Gastroesophageal sphincter (tissue), 3 donors: ENCODE measurements at regions not wholly inside any gene's neighbourhood (a gene's known extent, or its start where the extent isn't known, plus 50 kb on each side); places are given as distances from the start of the nearest gene placed in this dataset.

Experiments used
- CTCF ChIP-seq, 4 experiments: fragments of 200-600 bp in 2 of 4; fragments of 450-650 bp in 2 of 4; sonication (generic) in 1 of 4; IDR thresholded peaks; one replicate each; pipeline ENCODE4 v1.5.1; 2017 to 2019; ENCODE audit warnings: antibody characterized with exemption in 4 of 4, mild to moderate bottlenecking in 2 of 4, moderate library complexity in 2 of 4
- POLR2AphosphoS5 ChIP-seq: sonication (generic); formaldehyde crosslinking; IDR thresholded peaks from one replicate; pipeline ENCODE4 v1.6.1; 2017; ENCODE audit warnings: antibody characterized with exemption

- no peak for TF ChIP-seq CTCF (IDR thresholded peaks at IDR 0.05)
- TF ChIP-seq POLR2AphosphoS5 = no peak
Observed at GRCh38 chr17:70521821-70522256, 352.5 kb downstream of the KCNJ2 start.
